NCI-H1048 (cell line): ENCODE measurements at regions not wholly inside any gene's neighbourhood (a gene's known extent, or its start where the extent isn't known, plus 50 kb on each side); places are given as distances from the start of the nearest gene placed in this dataset.

Source experiments
- DNase-seq: peaks from one replicate; lab custom pipeline; 2025; lab: John Stamatoyannopoulos, UW

DNA sequence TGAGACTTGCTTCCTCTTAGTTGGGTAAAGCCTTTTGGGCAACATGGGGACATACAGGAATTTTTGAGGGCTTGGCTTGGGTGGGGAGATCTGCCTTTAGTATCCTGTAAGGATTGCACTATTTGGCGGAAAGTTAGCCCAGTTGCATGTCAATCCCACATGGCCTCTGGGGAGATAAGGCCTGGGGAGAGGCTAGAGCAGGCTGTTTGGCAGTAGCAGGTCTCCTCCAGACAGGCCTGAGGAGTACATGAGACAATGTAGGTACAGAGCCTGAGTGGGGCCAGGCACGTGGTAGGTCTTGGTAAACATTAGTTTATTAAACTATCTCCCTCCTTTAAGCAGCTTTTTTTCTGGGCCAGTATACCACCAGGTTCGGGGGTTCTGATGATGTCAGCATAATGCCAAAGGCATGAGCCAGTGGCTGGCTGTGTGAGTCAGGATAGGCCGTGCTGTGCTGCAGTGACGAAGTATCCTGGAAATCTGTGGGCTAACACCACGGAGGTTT lies 147.9 kb downstream of the VEGFA start:
- DNase-seq, result no peak

DNA sequence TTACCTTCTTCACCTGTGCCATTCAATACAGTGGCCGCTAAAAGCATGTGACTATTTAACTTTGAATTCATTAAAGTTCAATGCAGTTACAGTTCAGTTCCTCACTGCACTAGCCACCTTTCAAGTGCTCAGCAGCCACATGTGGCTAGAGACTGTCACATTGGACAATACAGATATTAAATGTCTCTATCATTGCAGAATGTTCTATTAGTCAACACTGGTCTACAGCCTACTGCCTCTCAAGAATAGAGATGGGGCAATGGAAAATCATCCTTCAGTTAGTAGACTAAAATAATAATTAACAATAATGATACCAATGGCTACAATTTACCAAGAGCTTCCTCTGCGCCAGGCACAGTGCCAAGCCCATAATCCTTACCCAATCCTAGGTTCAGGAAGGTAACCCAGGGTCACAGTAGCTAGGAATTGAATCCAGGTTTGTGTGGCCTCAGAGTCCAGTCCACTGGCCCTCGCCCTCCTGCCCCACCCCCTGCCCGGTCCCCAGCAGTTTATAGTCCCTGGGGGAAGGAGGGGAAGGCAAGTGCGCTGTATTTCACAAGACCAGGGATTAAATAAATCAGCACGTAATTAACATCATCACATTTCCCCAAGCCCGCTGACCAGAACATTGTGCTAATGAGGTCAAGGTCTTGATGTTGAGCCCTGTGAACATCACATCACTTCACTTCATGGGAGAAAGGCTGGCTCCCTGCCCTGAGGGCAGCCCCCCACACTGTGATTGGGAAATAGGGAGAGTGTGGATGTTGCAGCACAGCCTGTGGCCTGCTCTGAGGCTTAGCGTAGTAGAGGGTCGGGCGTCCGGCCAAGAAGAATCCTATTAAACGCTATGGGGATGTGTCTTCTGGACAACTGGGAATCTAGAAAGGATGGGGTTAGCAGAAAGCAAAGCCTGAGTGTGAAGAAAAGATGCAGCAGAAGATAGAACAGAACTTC lies 147.2 kb downstream of the VEGFA start:
- DNase-seq, result no peak

DNA sequence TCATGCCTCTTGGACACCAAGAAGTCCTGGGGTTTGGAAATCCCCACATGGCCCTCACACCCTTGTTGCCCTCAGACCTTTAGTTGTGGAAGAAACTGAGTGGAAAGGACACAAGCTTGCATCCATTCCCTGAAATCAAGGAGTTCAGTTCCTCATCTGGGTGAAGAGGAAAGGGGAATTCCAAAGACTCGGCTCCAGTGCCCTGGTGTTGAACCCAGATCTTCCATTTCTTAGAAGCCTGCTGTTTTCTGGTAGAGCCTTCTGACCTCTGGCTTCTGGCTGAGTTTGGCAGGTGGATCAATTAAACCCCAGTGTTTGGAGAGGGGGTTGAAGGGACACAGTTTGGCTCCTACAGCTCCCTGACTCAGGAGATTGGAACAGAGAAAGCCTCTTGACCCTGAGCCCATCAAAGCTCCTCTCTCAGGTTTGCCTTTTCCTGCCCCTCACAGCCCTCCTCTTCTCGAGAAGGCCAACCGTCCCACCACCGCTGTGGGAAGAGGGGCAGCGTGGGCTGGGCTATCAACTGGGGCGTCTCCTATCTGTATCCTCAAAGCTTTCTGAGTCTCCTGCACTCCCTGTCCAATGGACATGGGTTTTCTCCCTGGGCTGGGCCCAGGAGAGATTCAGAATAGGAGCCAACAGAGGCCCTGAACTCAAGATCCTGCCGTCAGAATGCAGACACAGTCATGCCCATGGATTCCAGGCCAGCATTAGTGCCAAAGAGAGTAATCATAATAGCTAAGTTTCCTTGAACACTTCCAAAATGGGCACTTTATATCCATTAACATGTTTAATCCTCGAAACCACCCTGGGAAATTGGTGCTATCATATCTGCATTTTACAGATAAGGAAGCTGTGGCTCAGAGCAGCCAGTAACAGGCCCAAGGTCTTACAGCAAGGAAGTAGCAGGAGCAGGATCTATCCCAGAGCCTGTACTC lies 146.2 kb downstream of the VEGFA start:
- no peak for DNase-seq

DNA sequence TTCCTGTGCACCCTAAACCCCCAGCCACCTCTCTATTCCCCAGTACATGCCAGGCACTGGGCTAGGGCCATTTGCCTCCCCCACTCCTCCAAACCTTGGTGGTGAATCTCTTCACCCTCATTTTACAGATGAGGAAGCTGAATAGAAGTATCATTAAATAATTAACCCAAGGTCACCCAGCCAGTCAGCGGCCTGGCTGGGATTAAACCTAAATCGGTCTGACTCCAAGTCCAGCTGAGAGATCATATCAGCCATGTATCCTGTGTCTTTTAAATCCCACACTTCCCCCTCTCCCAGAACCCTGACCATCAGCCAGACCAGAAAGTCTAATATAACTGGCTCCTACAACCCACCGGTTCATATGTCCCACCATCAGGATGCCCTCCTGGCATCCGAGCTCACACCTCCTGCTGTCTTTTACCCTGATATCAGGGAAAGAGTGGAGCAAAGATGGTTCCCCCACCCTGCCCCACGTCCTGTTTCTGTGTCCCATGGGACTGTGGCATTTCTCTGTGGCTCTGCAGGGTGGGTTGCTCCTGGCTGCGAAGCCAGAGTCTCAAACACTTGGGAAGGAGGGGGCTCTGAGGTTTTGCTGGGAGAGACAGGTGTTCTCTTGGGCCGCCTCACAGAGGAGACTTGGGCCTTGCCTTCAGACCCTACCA lies 145.3 kb downstream of the VEGFA start:
- DNase-seq, result no peak

DNA sequence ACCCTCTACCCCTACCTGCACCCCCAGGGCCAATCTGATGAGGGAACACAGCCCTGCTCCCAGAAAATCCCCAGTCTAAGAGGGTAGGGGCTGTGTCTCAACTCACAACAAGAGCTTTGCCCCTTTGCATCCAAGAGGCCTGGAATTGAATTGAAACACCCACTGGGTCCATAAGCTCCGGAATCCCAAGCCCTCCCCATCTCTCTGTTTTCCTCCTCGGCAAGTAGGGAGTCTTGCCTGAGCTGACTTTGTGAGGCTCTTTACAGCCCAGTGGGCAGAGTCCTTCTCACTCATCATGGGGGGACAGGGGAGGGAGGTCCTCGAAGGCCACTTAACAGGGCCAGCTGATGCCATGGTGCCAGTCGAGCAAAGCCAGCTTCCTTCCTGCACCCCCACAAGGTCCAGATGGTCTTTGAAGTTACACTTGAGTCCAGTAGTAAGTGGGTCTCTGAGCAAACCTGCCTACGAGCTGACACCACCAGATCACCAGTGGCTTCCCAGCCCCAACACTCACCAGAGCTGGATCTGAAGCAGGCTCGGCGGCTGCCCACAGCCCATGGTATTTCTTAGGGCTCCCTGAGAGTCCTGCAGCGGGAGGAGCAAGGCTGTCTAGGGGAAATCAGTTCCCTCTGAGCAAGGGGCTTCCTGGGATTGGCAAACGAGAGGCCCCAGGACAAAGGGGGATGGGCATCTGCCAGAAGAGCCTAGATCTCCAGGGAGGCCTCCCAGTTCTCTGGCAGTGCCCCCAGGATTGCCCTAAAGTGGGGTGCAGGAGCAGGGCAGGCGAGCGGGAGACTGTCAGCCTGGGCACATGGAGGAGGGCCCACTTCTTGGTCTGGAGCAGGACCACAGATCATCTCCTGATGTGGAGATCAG lies 144.5 kb downstream of the VEGFA start:
- DNase-seq, result no peak

DNA sequence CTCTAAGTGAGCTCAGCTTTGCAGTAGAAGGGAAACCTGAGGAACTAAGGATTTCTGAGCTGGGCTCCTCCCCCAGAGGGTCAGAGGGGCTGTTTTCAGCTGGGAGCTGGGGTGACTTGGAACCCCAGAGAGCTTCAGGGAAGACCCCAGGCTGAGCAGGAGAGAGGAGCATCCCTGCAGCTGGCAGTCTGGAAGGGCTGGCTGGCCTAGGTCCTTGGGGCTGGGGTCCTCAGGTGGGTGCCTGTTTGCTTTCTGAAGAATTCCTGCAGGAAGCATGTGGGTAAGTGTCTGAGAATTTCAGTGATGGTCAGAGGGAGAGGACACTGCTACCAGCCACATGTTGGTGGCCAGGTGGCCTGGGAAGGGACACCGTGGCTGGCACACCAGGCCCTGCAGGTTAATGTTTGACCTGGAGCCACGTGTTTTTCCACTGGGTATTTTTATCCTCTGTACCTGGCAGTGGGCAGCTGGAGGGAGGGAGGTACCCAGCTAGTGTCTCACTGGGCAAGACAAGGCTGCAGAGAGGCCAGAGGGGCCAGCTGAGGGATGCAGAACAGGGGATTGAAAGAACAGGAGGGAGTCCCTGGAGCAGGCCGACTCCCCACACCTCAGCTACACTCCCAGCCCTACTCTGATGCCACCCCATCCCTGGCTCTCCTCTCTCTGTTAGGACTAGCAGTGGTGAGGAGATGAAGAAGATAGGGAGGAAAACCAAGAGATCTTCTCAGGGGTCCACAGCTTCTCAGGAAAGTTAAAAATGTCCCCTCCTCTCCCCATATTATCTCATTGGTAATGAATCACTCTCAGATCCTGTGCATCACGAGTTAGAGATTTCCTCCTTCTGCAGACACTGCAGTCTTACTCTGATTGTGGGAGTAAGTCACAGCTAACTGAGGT lies 143.6 kb downstream of the VEGFA start:
- no peak for DNase-seq

DNA sequence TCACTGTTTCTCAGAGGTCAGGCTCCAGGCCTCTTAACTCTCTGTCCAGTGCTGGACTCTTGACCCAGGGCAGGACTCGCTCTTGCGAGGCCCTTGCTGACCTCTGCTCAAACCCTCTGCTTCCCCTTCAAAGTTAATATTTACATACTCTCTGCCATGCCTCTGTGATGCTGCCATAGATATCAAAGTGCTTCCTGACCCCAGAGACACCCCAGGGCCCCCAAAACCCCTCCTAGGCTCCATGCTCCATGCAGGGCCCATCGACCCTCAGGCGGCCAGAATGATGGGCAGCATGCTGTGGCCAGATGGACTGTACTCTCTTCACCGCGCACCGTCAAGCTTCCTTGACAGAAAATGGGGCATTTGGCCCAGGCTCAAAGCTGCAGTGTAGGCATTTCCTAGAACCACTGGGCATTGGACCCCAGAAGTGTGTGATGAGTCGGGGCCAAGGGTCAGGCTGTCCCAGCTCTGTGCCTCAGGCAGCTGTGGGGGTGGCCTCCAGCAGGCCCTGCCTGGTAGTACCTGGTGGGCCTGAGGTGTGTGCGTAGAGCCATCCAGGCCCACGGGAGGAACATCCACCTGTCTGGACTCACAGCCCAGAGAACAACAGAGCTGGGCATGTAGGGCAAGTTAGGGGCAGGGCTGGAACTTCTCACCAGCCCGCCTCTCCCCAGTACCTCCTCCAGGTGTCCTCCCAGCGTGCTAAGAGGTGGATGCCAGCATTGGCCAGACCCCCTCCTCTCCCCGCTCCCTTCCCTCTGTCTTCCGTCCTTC lies 142.8 kb downstream of the VEGFA start:
- DNase-seq, result no peak

DNA sequence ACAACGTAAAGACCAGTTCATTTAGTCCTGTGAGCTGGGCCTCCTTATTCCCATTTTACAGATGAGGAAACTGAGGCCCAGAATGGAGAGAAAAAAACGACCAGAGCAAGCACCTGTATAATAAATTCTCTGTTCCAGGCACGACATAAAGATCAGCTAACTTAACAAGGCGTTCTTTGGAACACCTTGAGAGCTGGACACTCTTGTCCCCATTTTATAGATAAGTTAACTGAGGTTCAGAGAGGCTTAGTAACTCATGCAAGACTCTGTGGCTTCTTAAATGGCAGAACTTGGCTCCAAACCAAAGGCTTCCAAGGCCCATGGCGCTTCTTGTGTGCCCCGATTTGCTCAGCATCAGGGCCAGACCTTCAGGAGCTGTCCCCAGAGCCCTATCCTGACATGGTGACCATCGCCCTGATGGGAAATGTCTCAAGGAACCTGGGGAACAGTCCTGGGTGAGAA lies 142.1 kb downstream of the VEGFA start:
- DNase-seq, result no peak

DNA sequence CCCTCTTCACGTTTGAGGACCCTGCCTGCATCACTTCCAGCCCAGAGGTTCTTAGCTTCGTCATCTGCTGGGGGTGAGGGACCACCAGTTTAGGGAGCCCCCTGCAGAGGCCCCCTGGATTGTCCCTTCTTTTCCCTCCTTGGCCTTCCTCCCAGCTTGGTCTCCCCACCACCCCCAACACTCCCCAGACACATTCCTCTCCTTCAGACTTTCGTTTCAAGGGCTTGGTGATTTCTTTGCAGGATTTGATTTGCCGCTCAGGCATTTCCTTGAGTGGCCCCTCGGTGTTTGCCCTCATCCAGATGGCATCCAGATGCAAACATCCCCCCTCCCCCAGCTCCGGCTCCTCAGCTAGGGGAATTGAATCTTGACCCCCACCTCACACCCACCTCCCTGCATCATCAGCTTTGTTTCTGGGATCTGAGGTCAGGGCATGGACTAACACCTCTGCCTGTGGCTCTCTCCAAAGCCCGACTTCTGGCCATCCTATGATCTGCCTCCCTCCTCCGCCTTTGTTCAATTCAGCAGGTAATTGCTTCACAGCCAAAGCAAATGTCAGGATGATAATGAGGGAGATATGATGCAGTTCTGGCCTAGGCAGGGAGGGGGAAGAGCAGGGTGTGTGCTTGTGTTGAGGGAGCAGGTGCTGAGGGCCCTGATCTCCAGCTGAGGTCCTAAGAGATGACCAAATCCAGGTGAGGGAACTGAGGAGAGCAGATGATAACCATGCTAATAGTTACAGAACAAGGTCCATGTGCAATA lies 141.5 kb downstream of the VEGFA start:
- no peak for DNase-seq

DNA sequence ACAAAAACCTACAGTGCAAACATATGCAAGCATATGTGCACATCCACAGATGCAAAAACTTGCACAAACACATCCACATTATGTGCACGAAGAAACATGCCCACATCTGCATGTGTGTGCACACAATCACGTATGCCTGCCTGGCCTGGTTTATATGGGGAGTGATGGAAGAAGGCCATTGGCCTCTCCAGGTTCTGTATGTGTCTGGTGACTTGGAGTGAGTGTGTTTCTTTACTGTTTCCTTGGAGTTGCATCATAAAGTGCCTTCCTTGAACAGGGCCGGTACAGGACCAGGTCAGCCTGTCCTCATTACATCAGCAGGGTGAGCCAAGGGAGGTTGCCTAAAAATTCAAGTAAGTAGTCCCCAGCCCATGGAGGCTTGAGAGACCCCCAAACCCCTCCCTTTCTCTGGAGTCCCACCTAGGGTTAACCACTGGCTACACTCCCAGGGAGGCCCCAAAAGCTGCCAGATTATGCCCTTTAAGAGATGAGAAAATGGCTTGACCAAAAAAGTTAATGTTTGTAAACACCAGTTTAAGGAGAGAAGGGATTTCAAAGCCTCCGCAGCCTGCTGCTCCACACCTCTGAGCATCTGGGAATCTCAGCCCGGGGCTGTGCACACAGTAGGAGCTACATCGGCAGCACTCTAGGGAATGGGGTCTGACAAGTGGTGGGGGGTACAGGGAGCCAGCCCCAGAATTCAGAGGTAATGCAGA lies 140.8 kb downstream of the VEGFA start:
- DNase-seq, result no peak

DNA sequence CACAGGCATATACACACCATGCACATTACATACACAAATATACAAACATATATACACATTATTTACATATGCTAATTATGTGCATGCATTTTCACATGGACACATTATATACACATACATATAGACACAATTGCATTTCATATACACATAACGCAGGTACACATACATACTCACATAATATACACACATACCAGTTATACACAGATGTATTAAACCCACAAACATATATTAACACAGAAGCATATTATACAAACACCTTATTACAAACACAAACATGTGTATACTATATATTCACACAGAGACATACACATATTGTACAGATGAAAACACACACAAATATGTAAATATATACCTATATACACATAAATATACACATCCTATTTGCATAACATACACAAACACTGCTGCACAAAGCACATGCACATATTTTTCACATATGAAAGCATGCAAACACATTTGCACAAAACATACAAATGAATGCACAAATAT lies 140.2 kb downstream of the VEGFA start:
- DNase-seq, result no peak

DNA sequence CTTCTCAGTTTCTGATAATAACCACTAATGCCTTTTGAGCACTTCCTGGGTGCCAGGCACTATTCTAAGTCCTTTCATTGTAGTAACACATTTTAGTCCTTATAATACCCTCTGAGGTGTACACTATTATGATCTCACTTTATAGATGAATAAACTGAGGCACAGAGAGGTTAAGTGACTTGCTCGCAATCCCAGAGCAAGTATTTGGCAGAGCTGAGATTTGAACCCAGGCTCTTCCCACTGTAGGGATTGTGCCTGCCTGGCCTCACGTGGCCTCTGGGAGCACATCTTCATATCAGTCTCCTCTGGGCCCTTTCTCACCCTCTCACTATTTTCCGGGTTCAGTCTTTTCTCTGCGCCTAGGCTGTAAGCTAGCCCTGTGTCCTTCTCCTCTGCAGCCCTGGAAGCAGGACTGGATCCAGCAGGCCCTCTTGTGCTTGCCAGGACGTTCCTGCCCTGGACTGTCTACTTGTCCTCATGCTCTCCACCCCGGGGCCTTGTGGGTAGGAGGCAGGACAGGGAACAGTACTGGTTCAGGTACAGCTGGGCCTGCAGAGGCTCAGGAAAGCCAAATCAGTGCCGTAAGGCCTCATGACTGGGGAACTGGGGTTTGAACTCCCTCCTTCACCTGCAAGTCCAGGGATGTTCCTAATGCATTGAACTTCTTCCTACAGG lies 139.6 kb downstream of the VEGFA start:
- DNase-seq, result no peak

DNA sequence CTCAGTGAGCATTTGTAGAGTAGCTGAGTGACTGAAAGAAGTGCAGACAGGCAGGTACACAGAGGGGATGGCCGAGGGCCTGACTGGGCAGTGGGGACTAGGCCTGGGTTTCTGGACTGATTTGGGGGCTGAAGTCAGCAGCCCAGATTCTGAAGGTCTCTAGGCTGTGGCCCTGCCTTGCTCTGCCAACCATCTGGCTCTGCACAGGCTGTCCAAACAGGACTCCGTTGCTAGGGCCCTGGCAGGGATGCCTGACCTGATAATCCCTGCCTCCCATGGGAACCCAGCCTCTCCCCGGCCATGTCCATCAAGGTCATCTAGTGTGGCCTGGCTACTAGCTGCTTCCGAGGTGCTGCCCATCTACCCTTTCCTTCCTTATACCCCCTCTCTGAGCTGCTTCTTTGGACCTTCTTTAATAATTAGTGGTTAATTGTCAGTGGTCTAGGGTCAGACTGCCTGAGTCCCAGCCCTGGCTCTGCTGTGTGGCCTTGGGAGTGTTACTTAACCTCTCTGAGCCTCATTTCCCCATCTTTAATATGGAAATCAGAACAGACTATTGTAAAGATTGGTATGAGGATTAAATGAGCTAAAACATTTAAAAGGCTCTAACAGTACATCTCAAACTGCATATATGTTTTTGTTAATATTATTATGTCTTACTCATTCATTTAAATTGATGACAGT lies 137.9 kb downstream of the VEGFA start:
- no peak for DNase-seq

DNA sequence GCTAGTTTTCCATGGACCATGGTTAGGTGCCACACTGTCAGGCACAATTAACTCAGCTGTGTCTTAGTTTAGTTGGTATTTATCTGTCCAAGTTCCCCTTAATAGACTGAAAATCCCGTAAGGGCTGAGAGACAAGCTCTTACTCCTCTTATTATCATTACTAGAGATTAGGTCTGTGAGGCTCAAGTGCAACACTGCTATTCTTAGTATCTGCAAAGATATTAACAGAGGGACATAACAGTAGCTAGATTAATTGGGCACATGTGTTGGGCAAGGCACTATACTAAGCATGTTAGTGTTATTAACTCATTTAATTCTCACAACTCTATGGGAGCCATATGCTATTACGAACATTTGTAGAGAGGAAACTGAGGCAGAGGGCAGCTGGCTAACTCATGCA lies 137.3 kb downstream of the VEGFA start:
- no peak for DNase-seq

DNA sequence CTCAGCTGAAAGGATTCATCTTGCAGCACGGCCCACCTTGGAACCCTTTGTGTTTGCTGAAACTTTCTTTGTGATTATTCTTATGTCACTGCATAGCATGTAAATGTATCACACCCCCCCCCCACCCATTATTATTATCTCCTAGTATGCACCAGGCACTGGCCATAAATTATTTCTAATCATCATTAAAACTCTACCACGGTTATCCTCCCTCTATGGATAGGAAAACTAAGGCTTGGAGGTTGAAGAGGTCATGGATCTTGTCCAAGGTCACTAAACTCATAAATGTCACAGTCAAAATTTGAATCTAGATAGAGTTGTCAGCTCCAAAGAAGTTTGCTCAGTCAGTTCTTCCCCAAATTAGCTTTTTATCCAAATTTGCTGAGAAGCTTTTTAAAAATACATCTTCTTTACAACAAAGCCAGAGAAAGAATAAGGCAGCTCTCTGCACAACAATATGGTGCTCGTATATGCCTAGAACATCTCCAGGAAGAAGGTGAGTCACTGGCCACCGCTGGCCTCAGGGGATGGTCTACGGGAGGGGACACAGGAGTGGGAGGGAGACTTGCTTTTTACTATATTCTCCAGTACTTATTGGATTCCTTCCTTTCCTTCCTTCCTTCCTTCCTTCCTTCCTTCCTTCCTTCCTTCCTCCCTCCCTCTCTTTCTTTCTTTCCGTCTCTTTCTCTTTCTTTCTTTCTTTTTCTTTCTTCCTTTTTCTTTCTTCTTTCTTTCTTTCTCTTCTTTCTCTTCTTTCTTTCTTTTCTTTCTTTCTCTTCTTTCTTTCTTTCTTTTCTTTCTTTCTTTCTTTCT lies 134.5 kb downstream of the VEGFA start:
- no peak for DNase-seq
